Vagina (tissue), 2 donors: ENCODE measurements at regions not wholly inside any gene's neighbourhood (a gene's known extent, or its start where the extent isn't known, plus 50 kb on each side); places are given as distances from the start of the nearest gene placed in this dataset.

ENCODE experiments used
- POLR2A ChIP-seq, 2 donors: fragments of 450-650 bp; IDR thresholded peaks; one replicate each; pipeline ENCODE4 v1.6.1; 2017; ENCODE audit warnings: antibody characterized with exemption in 2 of 2, mild to moderate bottlenecking in 2 of 2, moderate library complexity in 2 of 2
- TF ChIP-seq, protein P1 (sequence below), 3 experiments: fragments of 450-650 bp in 2 of 3; fragments of 200-600 bp in 1 of 3; sonication (generic) in 1 of 3; IDR thresholded peaks; one replicate each; pipeline ENCODE4 v1.5.1; 2017 to 2019; ENCODE audit warnings: antibody characterized with exemption in 3 of 3, mild to moderate bottlenecking in 2 of 3, moderate library complexity in 2 of 3

DNA sequence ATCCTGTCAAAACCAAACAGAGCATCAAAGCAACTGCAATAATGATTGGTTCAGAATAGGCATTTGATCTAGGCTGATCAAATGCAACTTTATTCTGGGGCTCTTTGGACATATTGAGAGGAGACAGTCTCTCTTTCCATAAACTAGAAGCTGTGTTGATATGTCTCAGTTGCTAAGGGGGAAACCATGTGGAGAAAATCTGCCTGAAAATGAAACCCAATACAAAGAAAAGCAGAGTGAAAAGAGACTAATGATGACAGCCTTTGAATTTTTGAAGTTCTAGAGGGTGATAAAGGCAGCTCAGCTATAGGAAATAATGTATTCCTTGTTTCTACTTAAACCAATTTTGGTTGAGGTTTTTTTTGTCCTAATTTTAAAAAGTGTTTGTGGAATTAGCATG, 941.8 kb upstream of the POT1 start:
- TF ChIP-seq, protein P1, sequence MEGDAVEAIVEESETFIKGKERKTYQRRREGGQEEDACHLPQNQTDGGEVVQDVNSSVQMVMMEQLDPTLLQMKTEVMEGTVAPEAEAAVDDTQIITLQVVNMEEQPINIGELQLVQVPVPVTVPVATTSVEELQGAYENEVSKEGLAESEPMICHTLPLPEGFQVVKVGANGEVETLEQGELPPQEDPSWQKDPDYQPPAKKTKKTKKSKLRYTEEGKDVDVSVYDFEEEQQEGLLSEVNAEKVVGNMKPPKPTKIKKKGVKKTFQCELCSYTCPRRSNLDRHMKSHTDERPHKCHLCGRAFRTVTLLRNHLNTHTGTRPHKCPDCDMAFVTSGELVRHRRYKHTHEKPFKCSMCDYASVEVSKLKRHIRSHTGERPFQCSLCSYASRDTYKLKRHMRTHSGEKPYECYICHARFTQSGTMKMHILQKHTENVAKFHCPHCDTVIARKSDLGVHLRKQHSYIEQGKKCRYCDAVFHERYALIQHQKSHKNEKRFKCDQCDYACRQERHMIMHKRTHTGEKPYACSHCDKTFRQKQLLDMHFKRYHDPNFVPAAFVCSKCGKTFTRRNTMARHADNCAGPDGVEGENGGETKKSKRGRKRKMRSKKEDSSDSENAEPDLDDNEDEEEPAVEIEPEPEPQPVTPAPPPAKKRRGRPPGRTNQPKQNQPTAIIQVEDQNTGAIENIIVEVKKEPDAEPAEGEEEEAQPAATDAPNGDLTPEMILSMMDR (IDR thresholded peaks at IDR 0.05), result no peak
- no peak for TF ChIP-seq POLR2A (IDR thresholded peaks at IDR 0.05)
